ENCODE measurements at regions not wholly inside any gene's neighbourhood (a gene's known extent, or its start where the extent isn't known, plus 50 kb on each side); places are given as distances from the start of the nearest gene placed in this dataset.

DNA sequence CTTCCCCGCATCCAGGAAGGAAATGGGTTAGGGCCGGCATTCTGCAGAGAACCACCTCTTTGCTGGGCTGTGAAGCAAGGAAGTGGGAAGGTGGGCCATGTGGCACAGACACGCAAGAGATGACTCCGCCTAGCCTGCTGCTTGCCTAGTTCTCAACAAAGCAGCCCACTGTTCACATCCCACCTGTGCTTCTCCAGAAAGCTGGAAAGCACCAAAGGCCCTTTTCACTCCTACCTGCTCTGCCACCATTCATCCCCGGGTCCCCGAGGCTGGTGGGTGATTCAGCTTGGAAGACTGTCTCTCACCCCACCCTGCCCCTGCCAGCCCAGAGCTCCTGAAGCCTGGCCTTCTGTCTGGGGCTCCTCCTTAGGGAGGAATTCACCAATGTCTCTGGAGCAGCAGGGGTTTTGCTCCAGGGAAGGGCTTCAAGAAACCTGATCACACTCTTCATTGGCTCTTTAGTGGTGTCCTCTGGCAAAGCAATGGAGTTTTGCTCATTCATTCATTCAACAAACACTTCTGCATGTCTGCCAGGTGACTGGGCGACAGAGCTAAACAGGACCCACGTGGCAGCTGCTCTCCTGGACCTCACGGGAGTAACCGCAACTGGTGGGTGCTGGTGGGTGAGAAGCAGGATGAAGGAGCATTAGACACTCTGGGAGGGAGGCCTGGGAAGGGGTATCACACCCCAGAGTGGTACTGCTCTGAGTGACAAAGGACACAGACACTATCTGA is 145.4 kb upstream of the TLE3 start:
- H2BK5ac ChIP-seq (ENCODE audit: low read depth, low read length), result no peak overlapping the region
- H3K27me3 ChIP-seq (replicated peaks in 1 of 4; ENCODE audit: control insufficient read depth in 3 of 4, extremely low read depth in 1 of 4, insufficient read depth in 3 of 4, low read length in 3 of 4), result no peaks in the 10 kb centered on the region; a peak in 2 of 7 replicates
- no peak overlapping the region for H2BK120ac ChIP-seq (replicated peaks; ENCODE audit: low read depth, low read length)
- no peak overlapping the region for H4K91ac ChIP-seq (replicated peaks; ENCODE audit: insufficient read length, low read length)
- no peaks in the 10 kb centered on the region for H3K79me2 ChIP-seq (ENCODE audit: control insufficient read depth in 1 of 2, insufficient read depth in 2 of 2, low read length in 2 of 2)
- no peak overlapping the region for H4K5ac ChIP-seq (ENCODE audit: insufficient read length, low read depth, low read length)
- no peaks in the 10 kb centered on the region for H3K23me2 ChIP-seq (ENCODE audit: low read depth, low read length)
- no peak overlapping the region for H4K8ac ChIP-seq (ENCODE audit: extremely low read depth, insufficient read depth, low read length)
- TF ChIP-seq NRF1 (IDR thresholded peaks at IDR 0.05; ENCODE audit: low read depth, low read length) (no peak), TAF1 (IDR thresholded peaks at IDR 0.05; ENCODE audit: low read depth, low read length) (no peak), POLR2A (IDR thresholded peaks at IDR 0.05; ENCODE audit: control extremely low read depth in 1 of 2, low read depth in 2 of 2, low read length in 2 of 2) (no peak), CHD1 (IDR thresholded peaks at IDR 0.05; ENCODE audit: low read depth, low read length) (no peak), EGR1 (IDR thresholded peaks at IDR 0.05; ENCODE audit: borderline replicate concordance, low read depth, low read length) (no peak), CHD2 (IDR thresholded peaks at IDR 0.05; ENCODE audit: low read length) (no peak), RAD21 (IDR thresholded peaks at IDR 0.05 in 1 of 2, conservative IDR thresholded peaks at IDR 0.05 in 1 of 2; ENCODE audit: low read depth in 2 of 2, low read length in 2 of 2) (no peak), EP300 (IDR thresholded peaks at IDR 0.05; ENCODE audit: borderline replicate concordance in 1 of 2, low read depth in 2 of 2, low read length in 2 of 2) (no peak), RNF2 (IDR thresholded peaks at IDR 0.05; ENCODE audit: borderline replicate concordance, low read depth, low read length, missing control alignments, poor library complexity, severe bottlenecking) (no peak), CREB1 (IDR thresholded peaks at IDR 0.05) (no peak)
- TF ChIP-seq, protein P1, sequence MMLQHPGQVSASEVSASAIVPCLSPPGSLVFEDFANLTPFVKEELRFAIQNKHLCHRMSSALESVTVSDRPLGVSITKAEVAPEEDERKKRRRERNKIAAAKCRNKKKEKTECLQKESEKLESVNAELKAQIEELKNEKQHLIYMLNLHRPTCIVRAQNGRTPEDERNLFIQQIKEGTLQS (IDR thresholded peaks at IDR 0.05; ENCODE audit: insufficient read depth, low read depth, low read length), result no peak
- TF ChIP-seq, protein P2, sequence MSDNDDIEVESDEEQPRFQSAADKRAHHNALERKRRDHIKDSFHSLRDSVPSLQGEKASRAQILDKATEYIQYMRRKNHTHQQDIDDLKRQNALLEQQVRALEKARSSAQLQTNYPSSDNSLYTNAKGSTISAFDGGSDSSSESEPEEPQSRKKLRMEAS (IDR thresholded peaks at IDR 0.05), result no peak
- POLR2A ChIA-PET (ENCODE audit: partially characterized antibody), result no interaction called here
- H3K79me1 ChIP-seq (ENCODE audit: low read depth, low read length), result no peaks in the 10 kb centered on the region
- no peak overlapping the region for H2AFZ ChIP-seq (ENCODE audit: low read length)
- no peak overlapping the region; the same call in none of the 2 replicates for H3K18ac ChIP-seq (ENCODE audit: extremely low read depth, low read length)
- no peak overlapping the region for H3K4ac ChIP-seq (replicated peaks; ENCODE audit: insufficient read length, low read depth, low read length)
- no peaks in the 10 kb centered on the region for H4K20me1 ChIP-seq (replicated peaks in 1 of 2; ENCODE audit: control insufficient read depth in 1 of 2, insufficient read depth in 2 of 2, low read length in 2 of 2)
- CTCF ChIA-PET (ENCODE audit: partially characterized antibody), result interaction anchor here (0.6 to 0.9 kb wide), 2 partner anchors 8 to 17 kb away, joined by 3 read pairs; no protein-coding TSS in a partner anchor
- 91% methylated on average over 10 of the region's 10 CpGs; no CpG with 5 or more reads in 1 of the 2 experiments for WGBS, 2 experiments (ENCODE audit: extremely low coverage in 1 of 2, insufficient coverage in 1 of 2, insufficient read length in 1 of 2, insufficient replicate concordance in 2 of 2, low coverage in 1 of 2, low lambda C conversion rate in 2 of 2, missing lambda C conversion rate in 1 of 2)
- H2BK15ac ChIP-seq (ENCODE audit: low read length), result no peak overlapping the region
- H3K4me1 ChIP-seq (replicated peaks in 1 of 4; ENCODE audit: control insufficient read depth in 3 of 4, insufficient read depth in 4 of 4, low read length in 3 of 4), result peaks cover under 1 to 4% (median 1%) of the 10 kb centered on the region in 4 experiments
- no peaks in the 10 kb centered on the region for H3K9me3 ChIP-seq (ENCODE audit: insufficient read depth in 2 of 2, low read depth in 1 of 2, low read length in 1 of 2)
- no peak overlapping the region for H3K4me2 ChIP-seq (ENCODE audit: insufficient read depth in 1 of 2, low read depth in 2 of 2, low read length in 2 of 2)
- DNase-seq (ENCODE audit: low read depth in 1 of 2, low spot score in 2 of 2), result no peak
- H2BK20ac ChIP-seq (ENCODE audit: low read length), result no peak overlapping the region
- no peak for FAIRE-seq
- no peak overlapping the region for H2AK5ac ChIP-seq (ENCODE audit: low read depth, low read length)
- no peak overlapping the region for H3K9ac ChIP-seq (replicated peaks in 1 of 4; ENCODE audit: extremely low read depth in 1 of 4, low read depth in 3 of 4, low read length in 3 of 4)
- no peak overlapping the region for H3K23ac ChIP-seq (ENCODE audit: insufficient read length)
- no peak overlapping the region for H3K14ac ChIP-seq (ENCODE audit: insufficient read length)
- H2BK12ac ChIP-seq (ENCODE audit: low read depth, low read length), result no peak overlapping the region
- no peak overlapping the region for H3K27ac ChIP-seq (ENCODE audit: low read depth, low read length)
- no peak overlapping the region for H3K4me3 ChIP-seq (ENCODE audit: extremely low read depth in 1 of 4, insufficient read depth in 2 of 4, low read depth in 3 of 4, low read length in 4 of 4)
- H3K36me3 ChIP-seq (ENCODE audit: control insufficient read depth in 2 of 4, insufficient read depth in 4 of 4, low read length in 3 of 4), result no peaks in the 10 kb centered on the region
- H3K56ac ChIP-seq (replicated peaks; ENCODE audit: insufficient read length, low read depth, low read length), result no peak overlapping the region

Data from H1 (cell line).